HepG2 (cell line): ENCODE measurements at regions not wholly inside any gene's neighbourhood (a gene's known extent, or its start where the extent isn't known, plus 50 kb on each side); places are given as distances from the start of the nearest gene placed in this dataset.
A peak's percentile ranks its signal among the peaks of the same experiment; 100 is the strongest.

Source experiments
- ATAC-seq: fragments of 200-7000 bp; cut with Tn5 transposase; 3 replicates; pipeline ENCODE4 v1.9.1; 2020; ENCODE audit warnings: mild to moderate bottlenecking, moderate library complexity
- BruUV-seq: library from RNA; stranded (reverse); fragments of 400-500 nt; replicated peaks from 2 replicates; lab custom pipeline; 2021; lab: Mats Ljungman, UMichigan
- CTCF ChIA-PET: fragments of 300-600 bp; formaldehyde crosslinking; extraction: SDS; loops from one replicate; lab custom pipeline; 2021; ENCODE audit warnings: low total read pairs, inconsistent platforms, low intra/inter-chr PET ratio; lab: Yijun Ruan, JAX
- POLR2A ChIA-PET: fragments of 350-600 bp; sonication (Branson Sonifier 250); formaldehyde crosslinking; loops from one replicate; lab custom pipeline; 2020; ENCODE audit warnings: antibody characterized with exemption, inconsistent platforms; lab: Yijun Ruan, JAX
- DNase-seq: peaks from one replicate; pipeline ENCODE4 v3.0.0-alpha.2; 2015; ENCODE audit warnings: low spot score
- FAIRE-seq: peaks from 3 replicates; lab custom pipeline; 2011; peaks lifted over from hg19 to GRCh38; lab: Jason Lieb, UNC
- H2AFZ ChIP-seq: one replicate; pipeline ENCODE4 v1.6.1; 2011; ENCODE audit warnings: low read length, inconsistent platforms
- H3K27ac ChIP-seq: fragments of 300-600 bp; 3 replicates; pipeline ENCODE4 v1.8.0; 2011; ENCODE audit warnings: mixed run types, mild to moderate bottlenecking, mixed read lengths, low read length, inconsistent platforms; ENCODE audit not compliant: insufficient read depth; ENCODE audit errors: extremely low read length
- H3K27me3 ChIP-seq, 2 experiments: fragments of 200-600 bp in 1 of 2; 2 replicates in 1 of 2; 3 replicates in 1 of 2; pipeline versions ENCODE4 v1.6.0 to v1.8.0; 2011; ENCODE audit warnings: low read length in 2 of 2, mild to moderate bottlenecking in 2 of 2, moderate library complexity in 2 of 2, inconsistent platforms in 1 of 2; ENCODE audit not compliant: insufficient read depth in 2 of 2, control insufficient read depth in 1 of 2
- H3K36me3 ChIP-seq, 2 experiments: fragments of 200-600 bp in 1 of 2; replicated peaks in 1 of 2; 2 replicates in 1 of 2; 3 replicates in 1 of 2; pipeline versions ENCODE4 v1.5.1 to v1.8.0; 2011; ENCODE audit warnings: low read length in 2 of 2, inconsistent platforms in 1 of 2; ENCODE audit not compliant: insufficient read depth in 2 of 2, control insufficient read depth in 1 of 2
- H3K4me1 ChIP-seq: 2 replicates; pipeline ENCODE4 v1.5.1; 2012; ENCODE audit warnings: low read length, inconsistent platforms; ENCODE audit not compliant: insufficient read depth
- H3K4me2 ChIP-seq: 2 replicates; pipeline ENCODE4 v1.6.0; 2011; ENCODE audit warnings: low read depth, low read length, inconsistent platforms
- H3K4me3 ChIP-seq, 3 experiments: fragments of 200-600 bp in 1 of 3; sonication (generic), shearing (Covaris generic) in 1 of 3; replicated peaks in 1 of 3; 2 replicates each; pipeline ENCODE4 v1.5.1; 2011 to 2016; ENCODE audit warnings: low read length in 3 of 3, inconsistent platforms in 2 of 3, low read depth in 2 of 3, mild to moderate bottlenecking in 2 of 3, control low read depth in 1 of 3, mixed read lengths in 1 of 3; ENCODE audit not compliant: insufficient read depth in 1 of 3
- H3K79me2 ChIP-seq: one replicate; pipeline ENCODE4 v1.6.1; 2011; ENCODE audit warnings: low read length, inconsistent platforms; ENCODE audit not compliant: insufficient read depth
- H3K9ac ChIP-seq: 2 replicates; pipeline ENCODE4 v1.6.0; 2011; ENCODE audit warnings: mild to moderate bottlenecking, low read depth, low read length, inconsistent platforms; ENCODE audit not compliant: insufficient read depth
- H3K9me3 ChIP-seq: 2 replicates; pipeline ENCODE4 v1.5.1; 2012; ENCODE audit warnings: mild to moderate bottlenecking, low read length
- H4K20me1 ChIP-seq: 2 replicates; pipeline ENCODE4 v1.6.0; 2011; ENCODE audit warnings: inconsistent platforms, mild to moderate bottlenecking, low read length, moderate library complexity; ENCODE audit not compliant: insufficient read depth
- GMEB1 ChIP-seq: sonication (generic); formaldehyde crosslinking; IDR thresholded peaks from 2 replicates; pipeline ENCODE4 v1.5.1; 2020; ENCODE audit warnings: missing genetic modification reagents, mild to moderate bottlenecking, borderline replicate concordance
- JARID2 ChIP-seq: sonication (generic); formaldehyde crosslinking; IDR thresholded peaks from 2 replicates; pipeline ENCODE4 v1.8.1; 2023; ENCODE audit warnings: missing genetic modification reagents, inconsistent platforms; ENCODE audit not compliant: insufficient replicate concordance
- MAFK ChIP-seq, 2 experiments: IDR thresholded peaks in 1 of 2; conservative IDR thresholded peaks in 1 of 2; 2 replicates each; pipeline ENCODE4 v1.6.1; 2011; ENCODE audit warnings: improper control_type of control experiment in 2 of 2, low read length in 2 of 2
- PITX1 ChIP-seq: sonication (generic); formaldehyde crosslinking; IDR thresholded peaks from 2 replicates; pipeline ENCODE4 v1.5.1; 2020; ENCODE audit warnings: mild to moderate bottlenecking, missing genetic modification reagents
- POLR2A ChIP-seq, 2 experiments: IDR thresholded peaks; 2 replicates each; pipeline ENCODE4 v1.6.1; 2011; ENCODE audit warnings: low read depth in 2 of 2, low read length in 2 of 2, mild to moderate bottlenecking in 1 of 2, moderate library complexity in 1 of 2; ENCODE audit not compliant: insufficient read depth in 1 of 2
- REPIN1 ChIP-seq: sonication (generic); formaldehyde crosslinking; IDR thresholded peaks from 2 replicates; pipeline ENCODE4 v1.8.0; 2022; ENCODE audit warnings: missing genetic modification reagents, low read depth, mild to moderate bottlenecking, borderline replicate concordance
- ZNF331 ChIP-seq: sonication (generic); formaldehyde crosslinking; IDR thresholded peaks from 2 replicates; pipeline ENCODE4 v1.4.0; 2020; ENCODE audit warnings: missing genetic modification reagents
- ZNF362 ChIP-seq: sonication (generic); formaldehyde crosslinking; IDR thresholded peaks from 2 replicates; pipeline ENCODE4 v1.4.0; 2020; ENCODE audit warnings: missing genetic modification reagents, mild to moderate bottlenecking, borderline replicate concordance
- ZNF674 ChIP-seq: sonication (generic); formaldehyde crosslinking; IDR thresholded peaks from 2 replicates; pipeline ENCODE4 v1.5.0; 2020; ENCODE audit warnings: low read depth, mild to moderate bottlenecking, missing genetic modification reagents
- ZNF772 ChIP-seq: sonication (generic); formaldehyde crosslinking; IDR thresholded peaks from 2 replicates; pipeline ENCODE4 v1.5.0; 2020; ENCODE audit warnings: mild to moderate bottlenecking, missing genetic modification reagents
- ZNF784 ChIP-seq: sonication (generic); formaldehyde crosslinking; IDR thresholded peaks from 2 replicates; pipeline ENCODE4 v1.5.1; 2020; ENCODE audit warnings: missing genetic modification reagents, mild to moderate bottlenecking, borderline replicate concordance
- WGBS: methylation state at CpG from one replicate; pipeline ENCODE4 v1.1.6; 2017; ENCODE audit warnings: low lambda C conversion rate; 5-methylcytosine and 5-hydroxymethylcytosine counted together
- in situ Hi-C: cut with HindIII; loops from 2 replicates; pipeline ENCODE4 v1.10.0; 2017; ENCODE audit warnings: low pct_unique_long_range_greater_than_20kb; ENCODE audit not compliant: extremely low pct_ligation_motif_present
- intact Hi-C: fragments of 100-400 bp; cut with micrococcal nuclease; formaldehyde crosslinking; loops from one replicate; pipeline ENCODE4 v1.10.0; 2022; ENCODE audit not compliant: unreplicated experiment

- no peaks in the 10 kb centered on the region for H3K79me2 ChIP-seq
- no peak overlapping the region for H2AFZ ChIP-seq
- no peaks in the 10 kb centered on the region for H3K36me3 ChIP-seq
- BruUV-seq = no TSS peak
- H4K20me1 ChIP-seq = no peaks in the 10 kb centered on the region
- H3K4me2 ChIP-seq = no peak overlapping the region
- ATAC-seq (no peak), FAIRE-seq (no peak), DNase-seq (no peak)
- ChIA-PET POLR2A (no interaction called here), CTCF (no interaction called here)
- no peak overlapping the region for H3K4me3 ChIP-seq
- H3K27ac ChIP-seq = no peak overlapping the region
- 4% methylated on average over 2 of the region's 2 CpGs for WGBS
- TF ChIP-seq MAFK (conservative IDR thresholded peaks at IDR 0.05 in 1 of 2, IDR thresholded peaks at IDR 0.05 in 1 of 2; ENCODE audit: low read length in 2 of 2) (0 out of 4 replicates have a peak, but pooled peaks of 1 of the 2 experiments have one; percentile 16), ZNF772 (CRISPR knock-in tag) (no peak), REPIN1 (CRISPR knock-in tag) (no peak), POLR2A (IDR thresholded peaks at IDR 0.05; ENCODE audit: insufficient read depth in 1 of 2, low read depth in 2 of 2, low read length in 2 of 2) (no peak), ZNF331 (no peak)
- in situ Hi-C loops = no loop called here
- H3K9me3 ChIP-seq = no peaks in the 10 kb centered on the region
- H3K4me1 ChIP-seq = peaks cover 14% of the 10 kb centered on the region
- intact Hi-C loops = no loop called here
- H3K27me3 ChIP-seq = no peaks in the 10 kb centered on the region
- no peak overlapping the region for H3K9ac ChIP-seq
Measured at GRCh38 chr1:209527372-209527771, 56.1 kb upstream of the CAMK1G start.

- no peak overlapping the region for H3K4me2 ChIP-seq
- H3K79me2 ChIP-seq = no peaks in the 10 kb centered on the region
- no peak overlapping the region for H2AFZ ChIP-seq
- no peak overlapping the region for H3K27ac ChIP-seq
- H3K4me1 ChIP-seq = peaks cover 14% of the 10 kb centered on the region
- FAIRE-seq (no peak), DNase-seq (peak; percentile 6), ATAC-seq (peak; percentile 80)
- no TSS peak for BruUV-seq
- no peaks in the 10 kb centered on the region for H4K20me1 ChIP-seq
- CTCF ChIA-PET = no interaction called here
- no peaks in the 10 kb centered on the region for H3K36me3 ChIP-seq
- WGBS = 1% methylated on average over 9 of the region's 9 CpGs
- intact Hi-C loops = no loop called here
- in situ Hi-C loops = no loop called here
- H3K9me3 ChIP-seq = no peaks in the 10 kb centered on the region
- H3K4me3 ChIP-seq = no peak overlapping the region
- no peaks in the 10 kb centered on the region for H3K27me3 ChIP-seq
- POLR2A ChIA-PET = no interaction called here
- H3K9ac ChIP-seq = no peak overlapping the region
- TF ChIP-seq ZNF362 (peak; percentile 52; the same call in 1 of the 2 replicates), PITX1 (CRISPR knock-in tag) (no peak), GMEB1 (no peak), ZNF784 (CRISPR knock-in tag) (no peak), JARID2 (CRISPR knock-in tag) (no peak), ZNF674 (CRISPR knock-in tag) (no peak)
Measured at GRCh38 chr1:209527993-209528717, 55.4 kb upstream of the CAMK1G start.
